Stimulated activated CD4-positive, alpha-beta T cell treated with anti-CD3 and anti-CD28 coated beads, Interleukin-2, amount 100 ng/mL, for 48 hours (primary cell): ENCODE measurements at regions not wholly inside any gene's neighbourhood (a gene's known extent, or its start where the extent isn't known, plus 50 kb on each side); places are given as distances from the start of the nearest gene placed in this dataset.

Experiments used
- DNase-seq, 2 donors: peaks; one replicate each; pipeline ENCODE4 v3.0.0-alpha.2; 2020

- DNase-seq = no peak
These were observed 349.2 kb upstream of the MAD2L1 start for GRCh38 chr4:120415896-120416295.

- DNase-seq = no peak
These were observed 340.3 kb upstream of the MAD2L1 start for GRCh38 chr4:120406960-120407359.

GRCh38 chr4:120403296-120403695 lies 336.6 kb upstream of the MAD2L1 start:
- DNase-seq = no peak

GRCh38 chr4:120400441-120400840 lies 333.8 kb upstream of the MAD2L1 start:
- DNase-seq = no peak

DNA sequence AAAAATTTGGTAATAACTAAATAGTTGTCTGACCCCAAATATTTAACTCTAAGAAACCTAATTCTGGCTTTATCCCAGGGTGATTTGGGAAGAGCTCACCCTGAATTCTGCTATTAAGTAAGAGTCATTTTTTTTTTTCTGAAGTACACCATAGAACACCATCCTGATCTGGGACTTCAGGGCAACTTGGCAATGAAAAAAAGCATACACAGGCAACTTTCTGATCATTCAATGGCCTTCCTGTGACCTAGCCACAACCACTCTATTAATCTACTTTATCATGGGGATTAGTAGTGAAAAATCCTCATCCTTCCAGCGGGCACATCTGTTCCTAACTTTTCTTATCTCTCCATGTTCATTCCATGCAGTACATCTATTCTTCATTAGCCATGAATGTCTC lies 333.2 kb upstream of the MAD2L1 start:
- no peak for DNase-seq

DNA sequence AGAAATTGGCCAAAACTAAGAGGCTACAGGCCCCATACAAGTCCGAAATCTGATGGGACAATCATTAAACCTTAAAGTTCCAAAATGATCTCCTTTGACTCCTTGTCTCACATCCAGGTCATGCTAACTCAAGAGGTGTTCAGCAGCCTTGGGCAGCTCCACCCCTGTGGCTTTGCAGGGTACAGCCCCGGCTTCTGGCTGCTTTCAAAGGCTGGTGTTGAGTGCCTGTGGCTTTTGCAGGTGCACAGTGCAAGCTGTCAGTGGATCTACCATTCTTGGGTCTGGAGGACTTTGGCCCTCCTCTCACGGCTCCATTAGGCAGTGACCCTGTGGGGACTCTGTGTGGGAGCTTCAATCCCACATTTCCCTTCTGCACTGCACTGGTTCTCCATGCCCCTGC lies 329.1 kb upstream of the MAD2L1 start:
- no peak for DNase-seq

DNA sequence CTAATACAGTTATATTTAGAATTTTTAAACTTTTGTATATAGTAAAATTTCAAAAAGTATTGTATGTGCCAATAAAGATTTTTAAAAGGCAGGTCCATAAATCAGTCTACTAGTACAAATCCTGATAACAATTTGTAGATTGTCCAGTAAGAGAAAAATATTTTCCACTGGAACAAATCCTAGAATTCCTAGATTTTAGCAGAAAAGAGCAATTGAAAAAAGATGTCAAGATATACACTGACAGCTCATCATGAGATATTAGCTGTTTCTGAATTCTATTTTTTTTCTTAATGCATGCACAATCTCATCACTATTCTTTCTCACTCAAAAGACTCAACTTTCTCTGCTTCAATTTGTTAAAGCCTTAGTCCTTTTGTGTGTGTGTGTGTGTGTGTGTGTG lies 289.2 kb upstream of the MAD2L1 start:
- no peak for DNase-seq

GRCh38 chr4:120354381-120354780 lies 287.7 kb upstream of the MAD2L1 start:
- no peak for DNase-seq

GRCh38 chr4:120353235-120353634 lies 286.6 kb upstream of the MAD2L1 start:
- DNase-seq = no peak

GRCh38 chr4:120352739-120353138 lies 286.1 kb upstream of the MAD2L1 start:
- no peak for DNase-seq

DNA sequence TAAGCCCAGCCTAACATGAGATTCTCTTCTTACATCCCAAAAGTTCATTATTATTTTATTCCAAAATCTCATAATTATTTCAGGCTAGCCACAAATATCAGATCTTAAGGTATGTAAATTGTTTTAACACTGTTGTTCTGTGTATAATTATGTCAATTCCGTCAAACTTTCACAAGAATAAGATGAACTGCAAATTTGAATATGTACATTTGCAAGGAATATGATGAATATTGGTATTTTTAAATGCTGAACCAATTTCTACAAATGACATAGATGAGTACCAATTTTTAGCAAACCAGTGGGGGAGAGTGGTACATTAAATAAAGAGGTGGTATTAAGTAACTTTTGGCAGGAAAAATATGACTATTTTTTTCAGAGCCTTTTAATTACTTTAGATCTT lies 282.3 kb upstream of the MAD2L1 start:
- no peak for DNase-seq

DNA sequence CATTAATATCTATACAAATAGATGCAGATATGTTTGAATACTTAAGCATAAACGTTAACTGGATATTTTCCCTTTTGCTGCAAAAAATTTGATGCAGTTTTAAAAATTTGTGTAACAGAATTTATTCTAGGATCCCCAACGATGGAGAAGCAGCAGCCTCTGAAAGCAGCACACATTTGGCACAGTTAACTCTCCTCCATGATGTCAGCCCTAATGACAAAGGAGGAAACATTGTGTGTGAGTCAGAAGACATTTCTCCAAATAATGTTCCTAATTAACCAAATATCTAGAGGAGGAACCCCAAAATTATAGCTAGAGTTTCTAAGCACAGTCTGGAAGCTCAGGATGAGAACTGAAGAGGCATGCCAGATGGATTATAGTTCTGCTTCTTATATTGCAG lies 281.9 kb upstream of the MAD2L1 start:
- DNase-seq = no peak

DNA sequence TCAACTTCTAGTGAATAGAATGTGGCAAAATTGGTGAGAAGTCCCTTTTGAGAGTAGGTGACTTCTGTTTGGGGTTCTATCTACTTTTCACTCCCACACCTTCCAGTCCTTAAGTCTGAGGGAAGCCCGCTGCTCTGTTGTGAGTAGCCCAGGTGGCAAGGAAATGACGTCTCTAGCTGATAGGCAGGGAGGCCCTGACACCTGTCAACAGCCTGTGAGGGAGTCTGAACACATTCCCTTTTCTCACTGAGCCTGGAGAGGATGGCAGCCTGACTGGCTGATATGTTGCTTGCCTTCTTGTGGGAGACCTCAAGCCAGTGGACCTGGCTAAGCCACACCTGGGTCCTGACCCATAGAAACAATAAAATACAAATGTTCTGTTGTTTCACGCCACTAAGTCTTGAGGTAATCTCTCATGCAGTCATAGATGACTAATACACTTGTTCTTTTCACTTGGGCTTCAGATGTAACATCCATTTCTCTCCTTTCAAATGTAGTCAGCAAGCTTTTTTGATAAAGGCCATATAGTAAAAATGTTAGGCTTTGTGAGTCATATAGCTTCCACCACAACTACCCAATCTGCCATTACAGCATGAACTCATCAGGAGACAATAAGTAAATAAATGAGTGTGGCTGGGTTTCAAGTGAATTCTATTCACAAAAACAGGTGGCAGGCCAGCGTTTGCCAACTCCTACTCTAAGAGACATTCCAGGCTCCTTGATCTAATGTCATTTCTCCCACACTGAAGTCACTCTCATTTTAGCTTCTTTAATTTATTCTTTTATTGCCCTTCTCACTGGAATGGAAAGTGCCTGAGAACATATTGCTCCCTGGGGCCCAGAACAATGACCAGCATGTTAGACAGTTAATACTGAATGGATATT lies 265.1 kb upstream of the MAD2L1 start:
- no peak for DNase-seq

DNA sequence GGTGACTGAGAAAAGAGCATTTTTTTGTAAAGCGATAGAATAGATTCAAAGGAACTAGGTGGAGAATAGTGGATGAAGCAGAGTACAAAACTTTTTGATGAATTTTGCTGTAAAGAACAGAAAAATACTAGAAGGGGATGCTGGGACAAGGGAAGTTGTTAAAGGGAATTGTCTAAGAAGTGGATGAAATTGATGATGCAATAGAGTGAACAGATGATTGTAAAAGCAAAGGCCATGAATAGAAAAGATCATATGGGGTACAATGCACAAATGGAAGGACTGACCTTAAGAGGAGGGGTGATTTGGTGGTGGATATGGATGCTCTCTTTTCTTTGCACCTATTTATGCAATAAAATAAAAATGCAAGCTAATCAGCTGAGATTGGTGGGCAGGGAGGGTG lies 262.7 kb upstream of the MAD2L1 start:
- DNase-seq = no peak

- no peak for DNase-seq
These were observed 260.6 kb upstream of the MAD2L1 start for GRCh38 chr4:120327276-120327675.

DNA sequence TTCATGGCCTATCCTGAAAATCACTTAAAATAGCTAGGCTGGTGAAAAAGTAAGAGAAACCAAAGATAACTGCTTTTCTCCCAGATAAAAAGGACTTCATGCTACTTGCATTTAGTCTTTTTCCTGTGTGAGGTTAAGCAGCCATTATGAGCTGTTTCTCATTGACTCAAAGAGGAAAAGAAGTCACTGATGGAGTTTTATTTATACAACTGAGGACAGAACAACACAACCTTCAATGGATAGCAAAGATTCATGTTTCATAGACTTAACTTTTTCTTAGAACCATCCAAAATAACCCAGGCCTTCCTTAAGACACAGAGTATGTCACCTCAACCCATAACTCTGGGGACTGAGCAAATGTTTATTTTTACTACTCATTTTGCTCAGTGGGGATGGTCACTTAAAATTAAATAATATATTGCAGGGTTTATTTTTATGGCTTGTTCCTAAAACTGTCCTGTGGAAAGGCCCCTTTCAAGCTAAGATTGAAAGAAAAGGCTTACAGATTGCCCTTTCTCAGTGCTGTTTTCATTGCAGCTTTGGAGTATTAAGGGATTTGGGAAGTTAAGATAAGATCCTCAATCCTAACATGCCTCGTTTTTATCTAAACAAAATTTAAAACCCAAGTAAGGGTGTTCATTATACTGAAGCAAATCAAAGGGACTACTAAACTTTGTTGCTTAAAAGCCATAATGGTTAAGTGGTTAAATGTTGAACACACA lies 252.6 kb upstream of the MAD2L1 start:
- DNase-seq = no peak

DNA sequence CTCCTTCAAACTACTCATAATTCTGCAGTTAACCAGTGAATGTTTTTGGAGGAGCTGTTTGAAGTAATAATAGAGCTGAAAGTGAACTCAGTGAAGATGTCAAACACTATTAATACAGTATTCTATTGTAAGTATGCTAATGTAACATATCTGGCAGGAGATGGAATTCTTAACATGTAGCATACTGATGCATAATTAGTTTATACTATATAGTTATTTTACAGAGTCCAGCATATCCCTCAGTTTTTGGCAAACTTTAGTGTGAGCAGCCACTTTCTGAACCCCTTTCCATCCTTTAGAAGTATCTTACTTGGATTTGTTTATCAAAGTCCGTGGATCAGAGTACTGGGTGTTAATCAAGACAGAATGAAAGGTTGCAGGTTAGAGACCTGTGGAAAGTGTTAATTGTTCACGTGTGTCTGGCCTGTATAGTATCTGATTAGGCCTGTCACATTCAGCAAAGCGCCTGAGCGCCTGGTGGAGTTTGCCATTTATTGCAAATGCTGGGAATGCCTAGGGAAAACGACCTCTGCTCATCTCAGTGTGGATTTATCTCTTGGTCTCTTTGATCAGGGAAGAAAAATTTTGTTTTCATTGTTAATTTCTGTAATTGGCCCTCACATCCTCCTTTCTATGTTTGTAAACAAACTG lies 251.7 kb upstream of the MAD2L1 start:
- DNase-seq = no peak

DNA sequence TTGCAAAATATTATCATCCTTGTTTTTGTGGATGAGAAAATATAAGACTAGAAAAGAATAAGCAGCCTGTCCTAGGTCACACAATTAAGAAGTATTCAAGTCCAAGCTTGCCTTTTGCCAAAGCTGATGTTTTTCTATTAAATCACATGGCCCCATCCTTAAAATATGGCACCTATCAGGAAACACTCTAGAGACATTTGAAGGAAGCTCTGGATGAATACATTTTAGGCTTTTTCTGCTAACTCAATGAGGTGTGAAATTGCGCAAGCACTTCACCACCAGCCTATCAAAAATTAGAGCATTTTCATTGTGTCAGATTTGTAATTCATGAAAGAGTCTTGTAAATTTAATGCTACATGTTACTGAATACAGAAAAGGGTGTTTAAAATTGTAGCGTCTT lies 251.1 kb upstream of the MAD2L1 start:
- DNase-seq = no peak

- DNase-seq = no peak
These were observed 249.8 kb upstream of the MAD2L1 start for GRCh38 chr4:120316416-120316815.

GRCh38 chr4:120314969-120315368 lies 248.3 kb upstream of the MAD2L1 start:
- no peak for DNase-seq

- DNase-seq = no peak
These were observed 238.2 kb upstream of the MAD2L1 start for GRCh38 chr4:120304801-120305200.

- DNase-seq = no peak
These were observed 233.0 kb upstream of the MAD2L1 start for GRCh38 chr4:120299631-120300030.

- DNase-seq = no peak
These were observed 226.7 kb upstream of the MAD2L1 start for GRCh38 chr4:120293341-120293740.

GRCh38 chr4:120291541-120291940 lies 224.9 kb upstream of the MAD2L1 start:
- no peak for DNase-seq
